ENCODE measurements at regions not wholly inside any gene's neighbourhood (a gene's known extent, or its start where the extent isn't known, plus 50 kb on each side); places are given as distances from the start of the nearest gene placed in this dataset.

DNA sequence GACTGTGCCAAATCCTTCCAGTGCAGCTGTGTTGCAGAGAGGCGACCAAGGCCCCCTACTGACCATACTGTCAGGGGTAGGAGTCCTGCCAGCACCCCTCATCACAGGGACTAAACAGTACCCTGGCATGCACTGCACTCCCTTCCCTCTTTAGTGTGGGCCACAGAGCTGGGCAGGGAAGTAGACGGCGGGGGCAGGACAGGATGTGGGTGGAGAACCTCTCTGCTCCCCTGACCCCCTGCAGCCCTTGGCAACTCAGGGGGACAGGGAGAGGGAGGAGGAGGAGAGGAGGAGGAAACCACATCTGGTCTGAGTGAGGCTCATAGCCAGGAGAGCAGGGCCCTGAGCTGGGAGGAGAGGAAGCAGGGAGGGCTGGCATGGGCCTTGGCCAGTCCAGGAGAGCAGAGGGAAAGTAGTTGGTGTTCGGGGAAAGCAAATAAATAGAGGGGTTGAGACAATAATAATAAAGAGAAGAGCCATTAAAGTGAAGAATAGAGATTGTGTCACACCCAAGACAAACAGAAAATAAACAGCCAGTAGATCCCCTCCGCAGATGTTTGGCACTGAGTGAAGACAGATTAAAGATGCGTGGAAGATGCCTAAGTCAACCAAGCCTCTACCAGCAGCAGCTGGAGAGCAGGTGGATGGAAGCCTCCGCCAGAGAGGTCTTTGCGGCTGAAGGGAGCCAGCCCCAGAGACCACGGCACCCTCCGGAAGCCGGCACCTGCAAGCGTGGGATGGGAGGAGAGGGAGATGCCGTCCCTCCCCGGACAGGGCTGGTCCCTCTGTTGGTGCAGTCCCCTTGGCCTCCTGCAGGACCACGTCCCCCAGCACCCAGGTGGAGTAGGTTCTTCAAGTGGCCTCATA, 61.5 kb downstream of the RPUSD4 start:
- intact Hi-C loops (cut with micrococcal nuclease): no loop called here

DNA sequence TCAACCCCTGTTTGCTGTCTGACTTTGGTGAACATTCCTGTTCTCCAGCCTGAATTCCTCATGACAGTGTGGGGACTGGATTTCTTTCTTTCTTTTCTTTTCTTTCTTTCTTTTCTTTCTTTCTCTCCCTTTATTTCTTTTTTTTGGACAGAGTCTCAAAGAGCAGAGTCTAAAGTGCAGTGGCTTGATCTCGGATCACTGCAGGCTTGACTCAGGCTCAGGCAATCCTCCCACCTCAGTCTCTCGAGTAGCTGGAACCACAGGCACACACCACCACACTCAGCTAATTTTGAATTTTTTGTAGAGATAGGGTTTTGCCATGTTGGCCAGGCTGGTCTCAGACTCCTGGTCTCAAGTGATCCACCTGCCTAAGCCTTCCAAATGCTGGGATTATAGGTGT, 63.1 kb downstream of the RPUSD4 start:
- ATAC-seq (ENCODE audit: low read depth): no peak
- no peaks in the 10 kb centered on the region for H3K27me3 ChIP-seq (replicated peaks in 1 of 4; ENCODE audit: control extremely low read depth in 1 of 4, control insufficient read depth in 3 of 4, insufficient read depth in 4 of 4, low read length in 3 of 4)
- no peak overlapping the region for H3K4me3 ChIP-seq (ENCODE audit: control extremely low read depth in 1 of 5, extremely low read depth in 1 of 5, insufficient read depth in 1 of 5, low read depth in 2 of 5, low read length in 4 of 5)
- Mint-ChIP-seq H3K27ac (no peak overlapping the region), H3K4me1 (no peaks in the 10 kb centered on the region), H3K4me3 (no peak overlapping the region), H3K27me3 (peaks cover 21% of the 10 kb centered on the region), H3K9me3 (ENCODE audit: insufficient read depth) (peaks cover 9% of the 10 kb centered on the region)
- ChIA-PET CTCF (no interaction called here), POLR2A (no interaction called here)
- H3K4me1 ChIP-seq (ENCODE audit: control insufficient read depth in 2 of 2, insufficient read depth in 2 of 2, low read length in 2 of 2): no peaks in the 10 kb centered on the region
- no peaks in the 10 kb centered on the region for H3K36me3 ChIP-seq (replicated peaks in 1 of 2; ENCODE audit: control extremely low read depth in 1 of 2, control insufficient read depth in 1 of 2, extremely low read depth in 1 of 2, insufficient read depth in 2 of 2, low read length in 1 of 2)
- no CpG with 5 or more reads among the region's 2 CpGs for WGBS (ENCODE audit: insufficient coverage)
- no peak for DNase-seq
- H3K9me3 ChIP-seq (ENCODE audit: control extremely low read depth in 1 of 3, control insufficient read depth in 2 of 3, insufficient read depth in 1 of 3, low read length in 2 of 3): peaks cover 0 to 7% (median 3%) of the 10 kb centered on the region in 3 donors
- H4K20me1 ChIP-seq (ENCODE audit: control insufficient read depth, insufficient read depth, low read length, poor library complexity, severe bottlenecking): no peaks in the 10 kb centered on the region
- intact Hi-C loops (cut with micrococcal nuclease): no loop called here
- no peaks in the 10 kb centered on the region for H3K79me2 ChIP-seq (ENCODE audit: control insufficient read depth, insufficient read depth, low read length)
- H2AFZ ChIP-seq (ENCODE audit: insufficient read depth, low read depth, low read length, poor library complexity, severe bottlenecking): no peak overlapping the region
- TF ChIP-seq, protein P1, sequence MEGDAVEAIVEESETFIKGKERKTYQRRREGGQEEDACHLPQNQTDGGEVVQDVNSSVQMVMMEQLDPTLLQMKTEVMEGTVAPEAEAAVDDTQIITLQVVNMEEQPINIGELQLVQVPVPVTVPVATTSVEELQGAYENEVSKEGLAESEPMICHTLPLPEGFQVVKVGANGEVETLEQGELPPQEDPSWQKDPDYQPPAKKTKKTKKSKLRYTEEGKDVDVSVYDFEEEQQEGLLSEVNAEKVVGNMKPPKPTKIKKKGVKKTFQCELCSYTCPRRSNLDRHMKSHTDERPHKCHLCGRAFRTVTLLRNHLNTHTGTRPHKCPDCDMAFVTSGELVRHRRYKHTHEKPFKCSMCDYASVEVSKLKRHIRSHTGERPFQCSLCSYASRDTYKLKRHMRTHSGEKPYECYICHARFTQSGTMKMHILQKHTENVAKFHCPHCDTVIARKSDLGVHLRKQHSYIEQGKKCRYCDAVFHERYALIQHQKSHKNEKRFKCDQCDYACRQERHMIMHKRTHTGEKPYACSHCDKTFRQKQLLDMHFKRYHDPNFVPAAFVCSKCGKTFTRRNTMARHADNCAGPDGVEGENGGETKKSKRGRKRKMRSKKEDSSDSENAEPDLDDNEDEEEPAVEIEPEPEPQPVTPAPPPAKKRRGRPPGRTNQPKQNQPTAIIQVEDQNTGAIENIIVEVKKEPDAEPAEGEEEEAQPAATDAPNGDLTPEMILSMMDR (IDR thresholded peaks at IDR 0.05): no peak
- no peak for TF ChIP-seq EZH2 (IDR thresholded peaks at IDR 0.05; ENCODE audit: borderline replicate concordance, insufficient read depth, low read depth, low read length, poor library complexity, severe bottlenecking)
- no peak overlapping the region for H3K27ac ChIP-seq (ENCODE audit: low read length in 2 of 2)
- no peak overlapping the region for H3K9ac ChIP-seq (ENCODE audit: low read length)
- H3K4me2 ChIP-seq (replicated peaks; ENCODE audit: low read depth, low read length, poor library complexity, severe bottlenecking): no peak overlapping the region

More for the DNA sequence above, 61.5 kb downstream of the RPUSD4 start:
- Histone ChIP-seq H4K20me1 (ENCODE audit: control insufficient read depth, insufficient read depth, low read length, poor library complexity, severe bottlenecking) (no peaks in the 10 kb centered on the region), H3K4me1 (ENCODE audit: control insufficient read depth in 2 of 2, insufficient read depth in 2 of 2, low read length in 2 of 2) (no peaks in the 10 kb centered on the region), H3K4me3 (ENCODE audit: control extremely low read depth in 1 of 5, extremely low read depth in 1 of 5, insufficient read depth in 1 of 5, low read depth in 2 of 5, low read length in 4 of 5) (no peak overlapping the region), H3K27me3 (replicated peaks in 1 of 4; ENCODE audit: control extremely low read depth in 1 of 4, control insufficient read depth in 3 of 4, insufficient read depth in 4 of 4, low read length in 3 of 4) (no peaks in the 10 kb centered on the region), H3K9me3 (ENCODE audit: control extremely low read depth in 1 of 3, control insufficient read depth in 2 of 3, insufficient read depth in 1 of 3, low read length in 2 of 3) (peaks cover 0 to 7% (median 3%) of the 10 kb centered on the region in 3 donors), H3K36me3 (replicated peaks in 1 of 2; ENCODE audit: control extremely low read depth in 1 of 2, control insufficient read depth in 1 of 2, extremely low read depth in 1 of 2, insufficient read depth in 2 of 2, low read length in 1 of 2) (no peaks in the 10 kb centered on the region), H3K79me2 (ENCODE audit: control insufficient read depth, insufficient read depth, low read length) (no peaks in the 10 kb centered on the region), H3K4me2 (replicated peaks; ENCODE audit: low read depth, low read length, poor library complexity, severe bottlenecking) (no peak overlapping the region), H2AFZ (ENCODE audit: insufficient read depth, low read depth, low read length, poor library complexity, severe bottlenecking) (no peak overlapping the region), H3K9ac (ENCODE audit: low read length) (no peak overlapping the region), H3K27ac (ENCODE audit: low read length in 2 of 2) (no peak overlapping the region)
- POLR2A ChIA-PET: no interaction called here
- Mint-ChIP-seq H3K4me3 (no peak overlapping the region), H3K9me3 (ENCODE audit: insufficient read depth) (peaks cover 9% of the 10 kb centered on the region), H3K27me3 (peaks cover 21% of the 10 kb centered on the region), H3K27ac (no peak overlapping the region), H3K4me1 (no peaks in the 10 kb centered on the region)
- DNase-seq (no peak), ATAC-seq (ENCODE audit: low read depth) (no peak)
- CTCF ChIA-PET: no interaction called here
- 66% methylated on average over 11 of the region's 15 CpGs for WGBS (ENCODE audit: insufficient coverage)
- no peak for TF ChIP-seq EZH2 (IDR thresholded peaks at IDR 0.05; ENCODE audit: borderline replicate concordance, insufficient read depth, low read depth, low read length, poor library complexity, severe bottlenecking)
- TF ChIP-seq, protein P1 (IDR thresholded peaks at IDR 0.05): no peak
